ENCODE measurements at regions not wholly inside any gene's neighbourhood (a gene's known extent, or its start where the extent isn't known, plus 50 kb on each side); places are given as distances from the start of the nearest gene placed in this dataset.

DNA sequence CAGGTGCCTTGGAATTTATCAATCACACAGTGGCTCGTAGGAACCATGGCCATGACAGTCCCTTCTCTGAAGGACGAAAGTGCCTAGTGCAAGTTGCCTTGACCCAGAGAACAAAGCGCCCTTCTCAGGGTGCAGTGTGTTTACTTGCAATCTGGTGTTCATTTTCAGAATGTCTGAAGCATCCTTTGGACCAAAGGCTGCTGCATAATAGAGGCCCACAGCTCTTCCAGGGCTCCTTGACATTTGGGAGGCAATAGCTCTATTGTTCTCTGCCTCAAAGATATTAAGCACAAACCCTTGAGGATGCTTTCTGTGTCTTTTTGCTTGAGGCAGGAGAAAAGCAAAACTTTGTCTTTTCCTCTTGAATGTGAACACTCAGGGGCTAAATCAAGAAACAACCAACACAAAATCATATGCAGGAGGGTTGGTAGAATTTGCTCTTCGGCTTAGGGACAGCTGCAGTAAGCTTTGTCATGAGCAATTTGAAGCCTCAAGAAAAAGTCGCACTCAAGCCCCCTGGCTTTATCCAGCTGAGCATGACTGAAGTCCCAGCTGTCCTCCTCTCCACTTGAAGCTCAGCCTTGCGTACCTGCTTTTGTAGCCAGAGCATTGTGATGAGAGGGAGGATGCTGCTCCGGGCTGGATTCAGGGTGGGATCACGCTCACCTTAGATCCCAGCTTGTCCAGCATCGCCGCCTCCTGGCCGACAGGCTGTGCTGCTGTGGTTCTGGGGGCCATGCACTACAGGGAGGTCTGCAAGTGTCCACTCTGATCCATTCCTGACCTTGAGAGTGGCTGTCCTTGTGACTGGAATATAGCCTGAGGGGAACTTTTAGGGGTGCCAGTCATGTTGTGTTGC lies 495.4 kb downstream of the CDH26 start:
- ATAC-seq (ENCODE audit: low FRiP score) = no peak
- no peak overlapping the region for H3K27ac ChIP-seq (ENCODE audit: low read depth in 1 of 2, low read length in 2 of 2)
- no peaks in the 10 kb centered on the region for H3K36me3 ChIP-seq (ENCODE audit: control insufficient read depth in 1 of 2, insufficient read depth in 2 of 2, low read length in 1 of 2)
- no peaks in the 10 kb centered on the region for H3K4me1 ChIP-seq (ENCODE audit: control insufficient read depth in 1 of 2, insufficient read depth in 2 of 2, low read length in 2 of 2)
- no peaks in the 10 kb centered on the region for H3K27me3 ChIP-seq (ENCODE audit: control insufficient read depth in 1 of 2, insufficient read depth in 2 of 2, low read length in 1 of 2)
- 63 to 70% methylated on average over 11 of the region's 11 CpGs for whole genome bisulfite sequencing, 2 donors
- intact Hi-C loops (cut with DNase I) = no loop called here
- no peak for DNase-seq
- H3K4me3 ChIP-seq (ENCODE audit: low read length in 2 of 2) = no peak overlapping the region
- H3K9me3 ChIP-seq (ENCODE audit: control insufficient read depth, low read length) = no peaks in the 10 kb centered on the region

DNA sequence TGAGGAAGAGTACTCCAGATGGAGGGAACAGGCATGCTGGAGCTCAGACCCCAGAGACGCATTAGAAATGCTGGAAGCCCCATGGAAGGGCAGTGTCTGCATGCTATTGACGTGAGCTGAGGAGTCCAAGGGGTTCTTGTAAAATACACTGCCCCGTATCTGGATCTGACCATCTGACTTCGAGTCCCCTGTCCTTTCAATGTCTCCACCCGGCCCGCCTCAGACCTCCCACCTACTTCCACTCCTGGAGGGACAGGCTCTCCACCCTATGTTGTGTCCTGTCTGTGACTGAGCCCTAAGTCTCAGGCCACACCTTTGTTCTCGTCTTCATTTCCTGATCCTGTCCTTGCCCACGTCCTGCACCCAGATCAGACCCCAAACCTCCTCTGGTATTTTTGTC lies 496.3 kb downstream of the CDH26 start:
- Histone ChIP-seq H3K9me3 (ENCODE audit: control insufficient read depth, low read length) (no peaks in the 10 kb centered on the region), H3K27me3 (ENCODE audit: control insufficient read depth in 1 of 2, insufficient read depth in 2 of 2, low read length in 1 of 2) (no peaks in the 10 kb centered on the region), H3K4me1 (ENCODE audit: control insufficient read depth in 1 of 2, insufficient read depth in 2 of 2, low read length in 2 of 2) (no peaks in the 10 kb centered on the region), H3K36me3 (ENCODE audit: control insufficient read depth in 1 of 2, insufficient read depth in 2 of 2, low read length in 1 of 2) (no peaks in the 10 kb centered on the region), H3K27ac (ENCODE audit: low read depth in 1 of 2, low read length in 2 of 2) (no peak overlapping the region), H3K4me3 (ENCODE audit: low read length in 2 of 2) (no peak overlapping the region)
- ATAC-seq (ENCODE audit: low FRiP score) = no peak
- no peak for DNase-seq
- WGBS, 2 donors = 82 to 83% methylated on average over 8 of the region's 8 CpGs
- intact Hi-C loops (cut with DNase I) = no loop called here

DNA sequence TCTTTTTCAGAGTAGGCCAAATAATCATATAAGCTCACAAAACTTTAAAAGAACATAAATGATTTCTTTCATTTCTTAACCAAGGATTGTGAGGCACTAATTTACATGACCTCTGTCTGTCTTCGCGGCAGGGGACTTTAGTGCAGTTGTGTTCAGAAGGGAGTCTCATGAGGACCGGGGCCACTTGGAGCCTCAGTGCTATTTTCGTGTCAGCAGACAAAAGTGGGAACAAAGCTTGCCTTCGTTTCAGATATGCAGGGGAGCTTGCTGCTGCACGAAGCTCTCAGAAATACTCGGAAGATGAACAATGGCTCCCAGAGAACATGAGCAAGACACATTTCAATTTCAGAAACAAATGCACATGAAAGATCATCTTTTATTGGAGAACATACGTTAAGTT lies 497.0 kb downstream of the CDH26 start:
- H3K4me1 ChIP-seq (ENCODE audit: control insufficient read depth in 1 of 2, insufficient read depth in 2 of 2, low read length in 2 of 2) = no peaks in the 10 kb centered on the region
- H3K27me3 ChIP-seq (ENCODE audit: control insufficient read depth in 1 of 2, insufficient read depth in 2 of 2, low read length in 1 of 2) = no peaks in the 10 kb centered on the region
- WGBS, 2 donors = 48 to 56% methylated on average over 8 of the region's 8 CpGs
- H3K9me3 ChIP-seq (ENCODE audit: control insufficient read depth, low read length) = no peaks in the 10 kb centered on the region
- no peak overlapping the region for H3K4me3 ChIP-seq (ENCODE audit: low read length in 2 of 2)
- H3K27ac ChIP-seq (ENCODE audit: low read depth in 1 of 2, low read length in 2 of 2) = no peak overlapping the region
- intact Hi-C loops (cut with DNase I) = no loop called here
- ATAC-seq (ENCODE audit: low FRiP score) (no peak), DNase-seq (no peak)
- H3K36me3 ChIP-seq (ENCODE audit: control insufficient read depth in 1 of 2, insufficient read depth in 2 of 2, low read length in 1 of 2) = no peaks in the 10 kb centered on the region

DNA sequence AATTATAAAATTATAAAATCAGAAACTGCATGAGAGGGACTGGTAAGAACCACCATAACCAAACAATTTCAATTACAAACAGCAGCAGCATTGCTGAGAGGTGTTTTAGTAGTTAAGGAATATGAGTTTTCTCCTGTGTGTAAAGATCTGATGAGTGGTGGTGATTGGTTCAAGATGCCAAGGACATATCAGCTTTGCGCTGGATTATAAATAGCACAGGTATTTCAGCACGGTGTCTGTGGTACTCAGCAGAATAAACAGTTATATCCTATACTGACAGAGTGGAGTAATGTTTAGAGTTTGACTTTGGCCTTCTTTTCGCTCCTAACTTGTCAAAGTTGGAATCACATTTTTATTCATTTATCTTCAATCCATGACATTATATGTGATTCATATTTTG lies 501.0 kb downstream of the CDH26 start:
- Histone ChIP-seq H3K9me3 (ENCODE audit: control insufficient read depth, low read length) (peaks cover 2% of the 10 kb centered on the region), H3K4me1 (ENCODE audit: control insufficient read depth in 1 of 2, insufficient read depth in 2 of 2, low read length in 2 of 2) (no peaks in the 10 kb centered on the region), H3K27me3 (ENCODE audit: control insufficient read depth in 1 of 2, insufficient read depth in 2 of 2, low read length in 1 of 2) (no peaks in the 10 kb centered on the region), H3K36me3 (ENCODE audit: control insufficient read depth in 1 of 2, insufficient read depth in 2 of 2, low read length in 1 of 2) (no peaks in the 10 kb centered on the region), H3K27ac (ENCODE audit: low read depth in 1 of 2, low read length in 2 of 2) (no peak overlapping the region), H3K4me3 (ENCODE audit: low read length in 2 of 2) (no peak overlapping the region)
- ATAC-seq (ENCODE audit: low FRiP score) (no peak), DNase-seq (no peak)
- intact Hi-C loops (cut with DNase I) = no loop called here
- WGBS, 2 donors = 38 to 52% methylated on average over 3 of the region's 3 CpGs

DNA sequence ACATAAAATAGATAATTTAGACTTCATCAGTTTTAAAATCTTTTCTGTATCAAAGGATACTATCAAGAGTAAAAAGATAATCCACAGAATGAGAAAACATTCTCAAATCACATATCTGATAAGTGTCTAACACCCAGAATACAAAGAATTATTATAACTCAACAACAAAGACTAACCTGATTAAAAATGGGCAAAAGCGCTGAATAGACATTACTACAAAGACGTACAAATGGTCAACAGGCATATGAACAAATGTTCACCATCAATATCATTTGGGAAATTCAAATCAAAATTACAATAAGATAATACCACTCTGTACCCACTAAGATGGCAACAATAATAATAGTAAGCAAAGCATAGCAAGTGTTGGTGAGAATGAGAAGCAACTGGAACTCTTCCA lies 503.8 kb downstream of the CDH26 start:
- Histone ChIP-seq H3K27ac (ENCODE audit: low read depth in 1 of 2, low read length in 2 of 2) (no peak overlapping the region), H3K36me3 (ENCODE audit: control insufficient read depth in 1 of 2, insufficient read depth in 2 of 2, low read length in 1 of 2) (no peaks in the 10 kb centered on the region), H3K27me3 (ENCODE audit: control insufficient read depth in 1 of 2, insufficient read depth in 2 of 2, low read length in 1 of 2) (no peaks in the 10 kb centered on the region), H3K4me1 (ENCODE audit: control insufficient read depth in 1 of 2, insufficient read depth in 2 of 2, low read length in 2 of 2) (no peaks in the 10 kb centered on the region), H3K9me3 (ENCODE audit: control insufficient read depth, low read length) (peaks cover 2% of the 10 kb centered on the region), H3K4me3 (ENCODE audit: low read length in 2 of 2) (no peak overlapping the region)
- DNase-seq (no peak), ATAC-seq (ENCODE audit: low FRiP score) (no peak)
- intact Hi-C loops (cut with DNase I) = no loop called here
- 87 to 94% methylated on average over 2 of the region's 2 CpGs for WGBS, 2 donors

DNA sequence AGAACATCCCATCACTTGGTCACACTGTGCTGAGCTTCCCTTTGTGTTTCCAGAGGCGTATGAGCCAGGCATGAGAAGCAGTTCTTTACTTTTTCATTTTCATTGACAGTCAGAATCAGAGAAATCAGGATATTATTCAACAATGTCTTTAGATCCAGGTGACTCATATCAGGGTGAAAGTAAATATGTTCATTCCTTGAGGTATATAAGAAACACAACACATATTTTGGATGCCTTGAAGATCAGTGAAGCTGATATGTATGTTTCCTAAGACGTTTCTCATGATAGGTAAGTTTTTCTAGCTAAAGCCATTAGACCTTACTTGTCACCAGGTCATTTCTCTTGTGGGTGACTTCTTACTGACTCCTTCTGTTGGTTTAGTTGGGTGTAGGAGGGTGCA lies 505.6 kb downstream of the CDH26 start:
- intact Hi-C loops (cut with DNase I) = no loop called here
- DNase-seq (no peak), ATAC-seq (ENCODE audit: low FRiP score) (no peak)
- H3K9me3 ChIP-seq (ENCODE audit: control insufficient read depth, low read length) = peaks cover 2% of the 10 kb centered on the region
- no peak overlapping the region for H3K4me3 ChIP-seq (ENCODE audit: low read length in 2 of 2)
- H3K36me3 ChIP-seq (ENCODE audit: control insufficient read depth in 1 of 2, insufficient read depth in 2 of 2, low read length in 1 of 2) = no peaks in the 10 kb centered on the region
- H3K4me1 ChIP-seq (ENCODE audit: control insufficient read depth in 1 of 2, insufficient read depth in 2 of 2, low read length in 2 of 2) = no peaks in the 10 kb centered on the region
- 29 to 34% methylated on average over 2 of the region's 2 CpGs for WGBS, 2 donors
- no peak overlapping the region for H3K27ac ChIP-seq (ENCODE audit: low read depth in 1 of 2, low read length in 2 of 2)
- H3K27me3 ChIP-seq (ENCODE audit: control insufficient read depth in 1 of 2, insufficient read depth in 2 of 2, low read length in 1 of 2) = no peaks in the 10 kb centered on the region

DNA sequence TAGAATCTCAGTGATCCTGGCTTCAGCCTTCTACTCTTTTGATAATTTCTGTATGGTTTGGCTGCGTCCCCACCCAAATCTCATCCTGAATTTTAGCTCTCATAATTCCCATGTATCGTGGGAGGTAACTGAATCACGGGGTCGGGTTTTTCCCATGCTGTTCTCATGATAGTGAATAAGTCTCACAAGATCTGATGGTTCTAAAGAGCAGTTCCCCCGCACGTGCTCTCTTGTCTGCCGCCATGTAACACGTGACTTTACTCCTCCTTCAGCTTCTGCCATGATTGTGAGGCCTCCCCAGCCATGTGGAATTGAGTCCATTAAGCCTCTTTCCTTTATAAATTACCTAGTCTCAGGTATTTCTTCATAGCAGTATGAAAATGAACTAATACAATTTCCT lies 507.2 kb downstream of the CDH26 start:
- intact Hi-C loops (cut with DNase I) = no loop called here
- peaks cover 2% of the 10 kb centered on the region for H3K9me3 ChIP-seq (ENCODE audit: control insufficient read depth, low read length)
- H3K36me3 ChIP-seq (ENCODE audit: control insufficient read depth in 1 of 2, insufficient read depth in 2 of 2, low read length in 1 of 2) = no peaks in the 10 kb centered on the region
- WGBS, 2 donors = 80 to 86% methylated on average over 8 of the region's 8 CpGs
- no peak overlapping the region for H3K27ac ChIP-seq (ENCODE audit: low read depth in 1 of 2, low read length in 2 of 2)
- H3K27me3 ChIP-seq (ENCODE audit: control insufficient read depth in 1 of 2, insufficient read depth in 2 of 2, low read length in 1 of 2) = no peaks in the 10 kb centered on the region
- no peaks in the 10 kb centered on the region for H3K4me1 ChIP-seq (ENCODE audit: control insufficient read depth in 1 of 2, insufficient read depth in 2 of 2, low read length in 2 of 2)
- H3K4me3 ChIP-seq (ENCODE audit: low read length in 2 of 2) = no peak overlapping the region
- ATAC-seq (ENCODE audit: low FRiP score) = no peak
- no peak for DNase-seq

DNA sequence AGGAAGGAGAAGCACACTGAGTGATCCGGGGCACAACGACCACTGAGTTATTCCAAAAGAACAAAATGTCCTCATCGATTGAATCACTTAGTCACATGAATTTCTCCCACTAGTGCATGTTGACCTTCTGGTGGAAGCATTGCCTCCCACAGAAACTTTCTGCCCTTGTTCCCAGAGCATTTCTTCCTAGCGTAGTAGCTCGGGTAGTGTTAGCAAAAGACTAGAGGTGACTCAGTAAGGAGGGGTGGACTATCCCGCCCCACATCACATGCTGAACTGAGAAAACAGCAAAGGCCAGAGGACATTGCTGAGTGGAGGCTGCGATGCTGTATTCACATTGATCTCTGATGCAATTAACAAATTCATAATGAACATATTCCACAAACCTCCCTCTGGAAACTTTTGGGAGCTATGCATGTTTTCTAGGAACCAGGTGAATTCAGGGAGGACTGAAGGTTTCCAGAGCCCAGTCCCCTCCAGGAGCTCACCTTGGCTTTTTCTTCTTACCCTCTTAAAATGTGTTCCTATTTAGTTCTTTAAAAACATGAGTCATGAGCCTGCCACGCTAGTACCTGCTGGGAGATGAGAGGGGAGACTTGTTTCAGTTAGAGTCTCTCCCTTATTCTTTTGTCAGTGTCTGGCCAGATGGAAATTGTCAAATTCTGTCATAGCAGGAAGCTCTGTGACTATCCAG lies 507.9 kb downstream of the CDH26 start:
- no peak for DNase-seq
- intact Hi-C loops (cut with DNase I) = no loop called here
- Histone ChIP-seq H3K9me3 (ENCODE audit: control insufficient read depth, low read length) (no peaks in the 10 kb centered on the region), H3K4me1 (ENCODE audit: control insufficient read depth in 1 of 2, insufficient read depth in 2 of 2, low read length in 2 of 2) (no peaks in the 10 kb centered on the region), H3K4me3 (ENCODE audit: low read length in 2 of 2) (no peak overlapping the region), H3K27me3 (ENCODE audit: control insufficient read depth in 1 of 2, insufficient read depth in 2 of 2, low read length in 1 of 2) (no peaks in the 10 kb centered on the region), H3K27ac (ENCODE audit: low read depth in 1 of 2, low read length in 2 of 2) (no peak overlapping the region), H3K36me3 (ENCODE audit: control insufficient read depth in 1 of 2, insufficient read depth in 2 of 2, low read length in 1 of 2) (no peaks in the 10 kb centered on the region)
- ATAC-seq (ENCODE audit: low FRiP score) = no peak
- 79 to 82% methylated on average over 8 of the region's 8 CpGs for WGBS, 2 donors

DNA sequence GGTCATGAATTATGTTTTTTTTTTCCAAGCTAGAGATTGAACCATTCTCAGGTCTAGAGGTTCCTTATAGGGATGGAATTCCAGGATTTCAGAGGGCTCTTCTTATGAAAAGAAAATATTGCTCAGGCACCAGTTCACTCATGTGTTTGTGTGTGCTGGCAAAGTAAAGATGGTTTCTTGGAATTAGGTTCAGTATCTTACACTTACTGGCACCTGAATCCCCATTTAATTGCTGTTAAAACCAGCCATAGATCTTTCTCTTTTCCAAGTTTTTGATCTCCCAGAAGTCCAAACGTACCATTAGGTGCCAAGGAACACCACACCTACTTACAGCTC lies 508.4 kb downstream of the CDH26 start:
- DNase-seq = no peak
- intact Hi-C loops (cut with DNase I) = no loop called here
- no peak overlapping the region for H3K27ac ChIP-seq (ENCODE audit: low read depth in 1 of 2, low read length in 2 of 2)
- H3K36me3 ChIP-seq (ENCODE audit: control insufficient read depth in 1 of 2, insufficient read depth in 2 of 2, low read length in 1 of 2) = no peaks in the 10 kb centered on the region
- no peak for ATAC-seq (ENCODE audit: low FRiP score)
- 32 to 50% methylated on average over 1 of the region's 1 CpG for WGBS, 2 donors
- H3K4me1 ChIP-seq (ENCODE audit: control insufficient read depth in 1 of 2, insufficient read depth in 2 of 2, low read length in 2 of 2) = no peaks in the 10 kb centered on the region
- no peaks in the 10 kb centered on the region for H3K9me3 ChIP-seq (ENCODE audit: control insufficient read depth, low read length)
- no peak overlapping the region for H3K4me3 ChIP-seq (ENCODE audit: low read length in 2 of 2)
- no peaks in the 10 kb centered on the region for H3K27me3 ChIP-seq (ENCODE audit: control insufficient read depth in 1 of 2, insufficient read depth in 2 of 2, low read length in 1 of 2)
